WTC11 (cell line): ENCODE measurements at regions not wholly inside any gene's neighbourhood (a gene's known extent, or its start where the extent isn't known, plus 50 kb on each side); places are given as distances from the start of the nearest gene placed in this dataset.

Experiments
- ATAC-seq: fragments of 200-7000 bp; cut with Tn5 transposase; 2 replicates; pipeline ENCODE4 v1.10.0; 2021; ENCODE audit warnings: mild to moderate bottlenecking, moderate library complexity
- CTCF ChIA-PET: fragments of 300-600 bp; sonication (Branson Sonifier 250); formaldehyde crosslinking; loops from one replicate; lab custom pipeline; 2021; ENCODE audit warnings: antibody characterized with exemption; lab: Charles Lee
- POLR2A ChIA-PET: fragments of 350-600 bp; sonication (Branson Sonifier 250); formaldehyde crosslinking; loops from one replicate; lab custom pipeline; 2021; ENCODE audit warnings: antibody characterized with exemption; lab: Charles Lee
- DNase-seq: peaks from one replicate; pipeline ENCODE4 v3.0.0; 2021; ENCODE audit warnings: low spot score
- H3K27ac Mint-ChIP-seq: 2 replicates; pipeline ENCODE4 v1.8.0; 2021; ENCODE audit warnings: mixed read lengths
- H3K27me3 Mint-ChIP-seq: 2 replicates; pipeline ENCODE4 v1.8.0; 2021; ENCODE audit warnings: low read depth, mild to moderate bottlenecking, moderate library complexity, mixed read lengths
- H3K36me3 Mint-ChIP-seq: 2 replicates; pipeline ENCODE4 v1.8.0; 2021; ENCODE audit warnings: mixed read lengths
- H3K4me1 Mint-ChIP-seq: 2 replicates; pipeline ENCODE4 v1.8.0; 2022; ENCODE audit warnings: mixed read lengths
- H3K4me3 Mint-ChIP-seq: 2 replicates; pipeline ENCODE4 v1.8.0; 2021; ENCODE audit warnings: mild to moderate bottlenecking, moderate library complexity, mixed read lengths
- H3K9me3 Mint-ChIP-seq: 2 replicates; pipeline ENCODE4 v1.8.0; 2021; ENCODE audit warnings: mixed read lengths
- CBFB ChIP-seq: sonication (generic); formaldehyde crosslinking; IDR thresholded peaks from 2 replicates; pipeline ENCODE4 v1.8.1; 2022; ENCODE audit warnings: mild to moderate bottlenecking, low read depth, missing genetic modification reagents
- CREB1 ChIP-seq: sonication (generic); formaldehyde crosslinking; IDR thresholded peaks from 2 replicates; pipeline ENCODE4 v1.8.0; 2023; ENCODE audit warnings: mild to moderate bottlenecking, missing genetic modification reagents
- CREM ChIP-seq: sonication (generic); formaldehyde crosslinking; IDR thresholded peaks from 2 replicates; pipeline ENCODE4 v1.8.1; 2022; ENCODE audit warnings: mild to moderate bottlenecking, missing genetic modification reagents, moderate library complexity
- ELF4 ChIP-seq: sonication (generic); formaldehyde crosslinking; IDR thresholded peaks from 2 replicates; pipeline ENCODE4 v1.8.1; 2022; ENCODE audit warnings: low read depth, mild to moderate bottlenecking, moderate library complexity, missing genetic modification reagents
- FOXJ3 ChIP-seq: sonication (generic); formaldehyde crosslinking; IDR thresholded peaks from 2 replicates; pipeline ENCODE4 v1.9.0; 2021; ENCODE audit warnings: missing genetic modification reagents, mild to moderate bottlenecking, borderline replicate concordance
- JUN ChIP-seq: sonication (generic); formaldehyde crosslinking; IDR thresholded peaks from 2 replicates; pipeline ENCODE4 v1.8.0; 2023; ENCODE audit warnings: mild to moderate bottlenecking, missing genetic modification reagents
- NR2C2 ChIP-seq: sonication (generic); formaldehyde crosslinking; IDR thresholded peaks from 2 replicates; pipeline ENCODE4 v1.8.0; 2022; ENCODE audit warnings: mild to moderate bottlenecking, missing genetic modification reagents
- SOX15 ChIP-seq: fragments of 250-450 bp; sonication (Bioruptor Pico); IDR thresholded peaks from 2 replicates; pipeline ENCODE4 v1.9.0; 2021; ENCODE audit warnings: mild to moderate bottlenecking
- TEAD1 ChIP-seq: sonication (generic); formaldehyde crosslinking; IDR thresholded peaks from 2 replicates; pipeline ENCODE4 v1.8.0; 2022; ENCODE audit warnings: mild to moderate bottlenecking, missing genetic modification reagents
- TEAD4 ChIP-seq: sonication (generic); formaldehyde crosslinking; IDR thresholded peaks from 2 replicates; pipeline ENCODE4 v1.8.0; 2022; ENCODE audit warnings: mild to moderate bottlenecking, missing genetic modification reagents
- ZNF232 ChIP-seq: sonication (generic); formaldehyde crosslinking; IDR thresholded peaks from 2 replicates; pipeline ENCODE4 v1.8.0; 2022; ENCODE audit warnings: mild to moderate bottlenecking, missing genetic modification reagents
- ZNF671 ChIP-seq: fragments of 250-450 bp; sonication (Bioruptor Pico); IDR thresholded peaks from 2 replicates; pipeline ENCODE4 v1.8.0; 2021; ENCODE audit warnings: mild to moderate bottlenecking
- TF ChIP-seq, protein P1 (sequence below): sonication (generic); formaldehyde crosslinking; IDR thresholded peaks from 2 replicates; pipeline ENCODE4 v1.8.1; 2023; ENCODE audit warnings: mild to moderate bottlenecking, missing genetic modification reagents, moderate library complexity
- TF ChIP-seq, protein P2 (sequence below): sonication (generic); formaldehyde crosslinking; conservative IDR thresholded peaks from 2 replicates; pipeline ENCODE4 v1.8.1; 2023; ENCODE audit warnings: mild to moderate bottlenecking, low read depth, missing genetic modification reagents, moderate library complexity
- TF ChIP-seq, protein P3 (sequence below): sonication (generic); formaldehyde crosslinking; IDR thresholded peaks from 2 replicates; pipeline ENCODE4 v1.8.1; 2023; ENCODE audit warnings: mild to moderate bottlenecking, moderate library complexity, missing genetic modification reagents
- TF ChIP-seq, protein P4 (sequence below): sonication (generic); formaldehyde crosslinking; IDR thresholded peaks from 2 replicates; pipeline ENCODE4 v1.8.0; 2023; ENCODE audit warnings: mild to moderate bottlenecking, missing genetic modification reagents
- TF ChIP-seq, protein P5 (sequence below): sonication (generic); formaldehyde crosslinking; IDR thresholded peaks from 2 replicates; pipeline ENCODE4 v1.8.0; 2022; ENCODE audit warnings: missing genetic modification reagents
- TF ChIP-seq, protein P6 (sequence below): sonication (generic); formaldehyde crosslinking; IDR thresholded peaks from 2 replicates; pipeline ENCODE4 v1.8.0; 2023; ENCODE audit warnings: missing genetic modification reagents

DNA sequence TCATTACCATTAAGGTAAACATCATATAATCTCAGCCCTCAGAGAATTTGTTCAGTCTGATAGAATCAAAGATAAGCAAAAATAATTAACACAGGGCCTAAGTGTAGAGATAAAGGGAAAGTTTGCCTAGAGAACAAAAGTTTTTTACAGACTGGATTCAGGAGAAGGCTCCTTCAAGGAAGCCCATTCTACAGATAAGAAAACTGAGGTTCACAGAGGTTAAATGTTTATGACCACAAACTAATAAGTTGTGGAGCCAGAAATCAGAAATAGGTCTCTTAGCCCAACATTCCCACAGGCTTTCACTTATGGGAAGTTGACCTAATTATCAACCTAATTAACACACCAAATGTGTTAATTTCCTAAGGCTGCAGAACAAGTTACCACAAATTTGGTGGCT lies 110.7 kb downstream of the ZMAT3 start:
- Mint-ChIP-seq H3K4me1 (peaks cover 38% of the 10 kb centered on the region), H3K9me3 (peaks cover 5% of the 10 kb centered on the region), H3K27ac (no peak overlapping the region; the same call in 1 of the 2 replicates), H3K36me3 (no peaks in the 10 kb centered on the region), H3K27me3 (no peaks in the 10 kb centered on the region), H3K4me3 (no peak overlapping the region)
- ChIA-PET CTCF (interaction anchor here (1.4 kb wide), 1 partner anchor 524 kb away, joined by 3 read pairs; no protein-coding TSS in a partner anchor), POLR2A (no interaction called here)
- TF ChIP-seq TEAD1 (CRISPR knock-in tag) (no peak), ELF4 (CRISPR knock-in tag) (no peak), NR2C2 (CRISPR knock-in tag) (no peak), TEAD4 (CRISPR knock-in tag) (no peak)
- TF ChIP-seq, protein P1, sequence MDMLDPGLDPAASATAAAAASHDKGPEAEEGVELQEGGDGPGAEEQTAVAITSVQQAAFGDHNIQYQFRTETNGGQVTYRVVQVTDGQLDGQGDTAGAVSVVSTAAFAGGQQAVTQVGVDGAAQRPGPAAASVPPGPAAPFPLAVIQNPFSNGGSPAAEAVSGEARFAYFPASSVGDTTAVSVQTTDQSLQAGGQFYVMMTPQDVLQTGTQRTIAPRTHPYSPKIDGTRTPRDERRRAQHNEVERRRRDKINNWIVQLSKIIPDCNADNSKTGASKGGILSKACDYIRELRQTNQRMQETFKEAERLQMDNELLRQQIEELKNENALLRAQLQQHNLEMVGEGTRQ (CRISPR knock-in tag) = no peak
- TF ChIP-seq, protein P2, sequence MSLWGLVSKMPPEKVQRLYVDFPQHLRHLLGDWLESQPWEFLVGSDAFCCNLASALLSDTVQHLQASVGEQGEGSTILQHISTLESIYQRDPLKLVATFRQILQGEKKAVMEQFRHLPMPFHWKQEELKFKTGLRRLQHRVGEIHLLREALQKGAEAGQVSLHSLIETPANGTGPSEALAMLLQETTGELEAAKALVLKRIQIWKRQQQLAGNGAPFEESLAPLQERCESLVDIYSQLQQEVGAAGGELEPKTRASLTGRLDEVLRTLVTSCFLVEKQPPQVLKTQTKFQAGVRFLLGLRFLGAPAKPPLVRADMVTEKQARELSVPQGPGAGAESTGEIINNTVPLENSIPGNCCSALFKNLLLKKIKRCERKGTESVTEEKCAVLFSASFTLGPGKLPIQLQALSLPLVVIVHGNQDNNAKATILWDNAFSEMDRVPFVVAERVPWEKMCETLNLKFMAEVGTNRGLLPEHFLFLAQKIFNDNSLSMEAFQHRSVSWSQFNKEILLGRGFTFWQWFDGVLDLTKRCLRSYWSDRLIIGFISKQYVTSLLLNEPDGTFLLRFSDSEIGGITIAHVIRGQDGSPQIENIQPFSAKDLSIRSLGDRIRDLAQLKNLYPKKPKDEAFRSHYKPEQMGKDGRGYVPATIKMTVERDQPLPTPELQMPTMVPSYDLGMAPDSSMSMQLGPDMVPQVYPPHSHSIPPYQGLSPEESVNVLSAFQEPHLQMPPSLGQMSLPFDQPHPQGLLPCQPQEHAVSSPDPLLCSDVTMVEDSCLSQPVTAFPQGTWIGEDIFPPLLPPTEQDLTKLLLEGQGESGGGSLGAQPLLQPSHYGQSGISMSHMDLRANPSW = no peak
- TF ChIP-seq, protein P3, sequence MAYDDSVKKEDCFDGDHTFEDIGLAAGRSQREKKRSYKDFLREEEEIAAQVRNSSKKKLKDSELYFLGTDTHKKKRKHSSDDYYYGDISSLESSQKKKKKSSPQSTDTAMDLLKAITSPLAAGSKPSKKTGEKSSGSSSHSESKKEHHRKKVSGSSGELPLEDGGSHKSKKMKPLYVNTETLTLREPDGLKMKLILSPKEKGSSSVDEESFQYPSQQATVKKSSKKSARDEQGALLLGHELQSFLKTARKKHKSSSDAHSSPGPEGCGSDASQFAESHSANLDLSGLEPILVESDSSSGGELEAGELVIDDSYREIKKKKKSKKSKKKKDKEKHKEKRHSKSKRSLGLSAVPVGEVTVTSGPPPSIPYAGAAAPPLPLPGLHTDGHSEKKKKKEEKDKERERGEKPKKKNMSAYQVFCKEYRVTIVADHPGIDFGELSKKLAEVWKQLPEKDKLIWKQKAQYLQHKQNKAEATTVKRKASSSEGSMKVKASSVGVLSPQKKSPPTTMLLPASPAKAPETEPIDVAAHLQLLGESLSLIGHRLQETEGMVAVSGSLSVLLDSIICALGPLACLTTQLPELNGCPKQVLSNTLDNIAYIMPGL (CRISPR knock-in tag) = no peak
- TF ChIP-seq, protein P4, sequence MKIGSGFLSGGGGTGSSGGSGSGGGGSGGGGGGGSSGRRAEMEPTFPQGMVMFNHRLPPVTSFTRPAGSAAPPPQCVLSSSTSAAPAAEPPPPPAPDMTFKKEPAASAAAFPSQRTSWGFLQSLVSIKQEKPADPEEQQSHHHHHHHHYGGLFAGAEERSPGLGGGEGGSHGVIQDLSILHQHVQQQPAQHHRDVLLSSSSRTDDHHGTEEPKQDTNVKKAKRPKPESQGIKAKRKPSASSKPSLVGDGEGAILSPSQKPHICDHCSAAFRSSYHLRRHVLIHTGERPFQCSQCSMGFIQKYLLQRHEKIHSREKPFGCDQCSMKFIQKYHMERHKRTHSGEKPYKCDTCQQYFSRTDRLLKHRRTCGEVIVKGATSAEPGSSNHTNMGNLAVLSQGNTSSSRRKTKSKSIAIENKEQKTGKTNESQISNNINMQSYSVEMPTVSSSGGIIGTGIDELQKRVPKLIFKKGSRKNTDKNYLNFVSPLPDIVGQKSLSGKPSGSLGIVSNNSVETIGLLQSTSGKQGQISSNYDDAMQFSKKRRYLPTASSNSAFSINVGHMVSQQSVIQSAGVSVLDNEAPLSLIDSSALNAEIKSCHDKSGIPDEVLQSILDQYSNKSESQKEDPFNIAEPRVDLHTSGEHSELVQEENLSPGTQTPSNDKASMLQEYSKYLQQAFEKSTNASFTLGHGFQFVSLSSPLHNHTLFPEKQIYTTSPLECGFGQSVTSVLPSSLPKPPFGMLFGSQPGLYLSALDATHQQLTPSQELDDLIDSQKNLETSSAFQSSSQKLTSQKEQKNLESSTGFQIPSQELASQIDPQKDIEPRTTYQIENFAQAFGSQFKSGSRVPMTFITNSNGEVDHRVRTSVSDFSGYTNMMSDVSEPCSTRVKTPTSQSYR (CRISPR knock-in tag) = no peak
- TF ChIP-seq, protein P5, sequence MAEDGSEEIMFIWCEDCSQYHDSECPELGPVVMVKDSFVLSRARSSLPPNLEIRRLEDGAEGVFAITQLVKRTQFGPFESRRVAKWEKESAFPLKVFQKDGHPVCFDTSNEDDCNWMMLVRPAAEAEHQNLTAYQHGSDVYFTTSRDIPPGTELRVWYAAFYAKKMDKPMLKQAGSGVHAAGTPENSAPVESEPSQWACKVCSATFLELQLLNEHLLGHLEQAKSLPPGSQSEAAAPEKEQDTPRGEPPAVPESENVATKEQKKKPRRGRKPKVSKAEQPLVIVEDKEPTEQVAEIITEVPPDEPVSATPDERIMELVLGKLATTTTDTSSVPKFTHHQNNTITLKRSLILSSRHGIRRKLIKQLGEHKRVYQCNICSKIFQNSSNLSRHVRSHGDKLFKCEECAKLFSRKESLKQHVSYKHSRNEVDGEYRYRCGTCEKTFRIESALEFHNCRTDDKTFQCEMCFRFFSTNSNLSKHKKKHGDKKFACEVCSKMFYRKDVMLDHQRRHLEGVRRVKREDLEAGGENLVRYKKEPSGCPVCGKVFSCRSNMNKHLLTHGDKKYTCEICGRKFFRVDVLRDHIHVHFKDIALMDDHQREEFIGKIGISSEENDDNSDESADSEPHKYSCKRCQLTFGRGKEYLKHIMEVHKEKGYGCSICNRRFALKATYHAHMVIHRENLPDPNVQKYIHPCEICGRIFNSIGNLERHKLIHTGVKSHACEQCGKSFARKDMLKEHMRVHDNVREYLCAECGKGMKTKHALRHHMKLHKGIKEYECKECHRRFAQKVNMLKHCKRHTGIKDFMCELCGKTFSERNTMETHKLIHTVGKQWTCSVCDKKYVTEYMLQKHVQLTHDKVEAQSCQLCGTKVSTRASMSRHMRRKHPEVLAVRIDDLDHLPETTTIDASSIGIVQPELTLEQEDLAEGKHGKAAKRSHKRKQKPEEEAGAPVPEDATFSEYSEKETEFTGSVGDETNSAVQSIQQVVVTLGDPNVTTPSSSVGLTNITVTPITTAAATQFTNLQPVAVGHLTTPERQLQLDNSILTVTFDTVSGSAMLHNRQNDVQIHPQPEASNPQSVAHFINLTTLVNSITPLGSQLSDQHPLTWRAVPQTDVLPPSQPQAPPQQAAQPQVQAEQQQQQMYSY (CRISPR knock-in tag) = no peak
- DNase-seq (no peak), ATAC-seq (no peak)

DNA sequence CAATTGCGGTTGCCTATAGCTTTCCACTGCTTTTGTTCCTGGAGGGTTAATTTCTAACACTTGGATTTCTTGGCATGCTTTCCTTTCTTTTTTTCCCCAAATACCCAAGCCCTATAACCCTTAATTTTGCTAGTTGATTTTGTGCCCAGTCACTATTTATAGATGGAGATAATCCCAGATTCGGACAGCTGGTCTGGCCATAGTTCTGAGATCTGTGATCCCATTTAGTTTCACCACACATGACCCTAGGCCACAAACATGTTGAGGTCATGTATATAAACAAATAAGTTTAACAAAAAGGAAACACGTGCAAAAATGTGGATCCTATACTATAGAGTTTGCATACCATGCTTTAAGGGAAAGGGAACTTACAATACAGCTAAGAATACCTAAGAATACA lies 111.4 kb downstream of the ZMAT3 start:
- Mint-ChIP-seq H3K27me3 (no peaks in the 10 kb centered on the region), H3K9me3 (peaks cover 5% of the 10 kb centered on the region), H3K4me1 (peaks cover 38% of the 10 kb centered on the region), H3K27ac (peak overlapping the region; percentile 73; the same call in 1 of the 2 replicates), H3K36me3 (no peaks in the 10 kb centered on the region), H3K4me3 (no peak overlapping the region; the same call in 1 of the 2 replicates)
- DNase-seq = no peak
- CTCF ChIA-PET = interaction anchor here (1.4 kb wide), 1 partner anchor 524 kb away, joined by 3 read pairs; no protein-coding TSS in a partner anchor
- ATAC-seq = no peak
- POLR2A ChIA-PET = no interaction called here
- no peak for TF ChIP-seq CREB1
- TF ChIP-seq, protein P6, sequence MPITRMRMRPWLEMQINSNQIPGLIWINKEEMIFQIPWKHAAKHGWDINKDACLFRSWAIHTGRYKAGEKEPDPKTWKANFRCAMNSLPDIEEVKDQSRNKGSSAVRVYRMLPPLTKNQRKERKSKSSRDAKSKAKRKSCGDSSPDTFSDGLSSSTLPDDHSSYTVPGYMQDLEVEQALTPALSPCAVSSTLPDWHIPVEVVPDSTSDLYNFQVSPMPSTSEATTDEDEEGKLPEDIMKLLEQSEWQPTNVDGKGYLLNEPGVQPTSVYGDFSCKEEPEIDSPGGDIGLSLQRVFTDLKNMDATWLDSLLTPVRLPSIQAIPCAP (CRISPR knock-in tag) = no peak
- TF ChIP-seq ZNF232 (CRISPR knock-in tag) = no peak
- no peak for TF ChIP-seq SOX15 (CRISPR knock-in tag)
- no peak for TF ChIP-seq TEAD1 (CRISPR knock-in tag)
- TF ChIP-seq CBFB (CRISPR knock-in tag) = no peak
- no peak for TF ChIP-seq JUN (CRISPR knock-in tag)
- TF ChIP-seq FOXJ3 = no peak
- no peak for TF ChIP-seq ZNF671 (CRISPR knock-in tag)
- TF ChIP-seq CREM (CRISPR knock-in tag) = no peak
